IMR-90 (cell line): ENCODE measurements at regions not wholly inside any gene's neighbourhood (a gene's known extent, or its start where the extent isn't known, plus 50 kb on each side); places are given as distances from the start of the nearest gene placed in this dataset.

ENCODE experiments used
- ATAC-seq: fragments of 200-7000 bp; cut with Tn5 transposase; 2 replicates; pipeline ENCODE4 v1.9.1; 2020; ENCODE audit warnings: low read depth, mild to moderate bottlenecking, moderate library complexity
- BruUV-seq: library from RNA; stranded (reverse); fragments of 400-500 nt; replicated peaks from 2 replicates; lab custom pipeline; 2021; lab: Mats Ljungman, UMichigan
- CTCF ChIA-PET: fragments of 300-600 bp; formaldehyde crosslinking; extraction: SDS; loops from one replicate; lab custom pipeline; 2021; ENCODE audit warnings: antibody characterized with exemption; lab: Yijun Ruan, JAX
- POLR2A ChIA-PET: fragments of 300-600 bp; sonication (Branson Sonifier 250); formaldehyde crosslinking; loops from one replicate; lab custom pipeline; 2022; ENCODE audit warnings: antibody characterized with exemption; ENCODE audit not compliant: unreplicated experiment; lab: Charles Lee
- DNase-seq: peaks from one replicate; pipeline ENCODE4 v3.0.0; 2013
- H2AFZ ChIP-seq: replicated peaks from 2 replicates; pipeline ENCODE3; 2013; ENCODE audit warnings: low read length, mild to moderate bottlenecking; ENCODE audit not compliant: poor library complexity
- H2AK5ac ChIP-seq: 2 replicates; pipeline ENCODE4 v1.6.1; 2013; ENCODE audit warnings: low read depth, low read length, inconsistent platforms
- H2AK9ac ChIP-seq: replicated peaks from 2 replicates; pipeline ENCODE3; 2013; ENCODE audit warnings: mild to moderate bottlenecking, low read depth, low read length, moderate library complexity; ENCODE audit not compliant: poor library complexity
- H2BK120ac ChIP-seq: 2 replicates; pipeline ENCODE4 v1.6.1; 2013; ENCODE audit warnings: low read depth, low read length, inconsistent platforms
- H2BK15ac ChIP-seq: 3 replicates; pipeline ENCODE4 v1.6.1; 2013; ENCODE audit warnings: low read depth, low read length, inconsistent platforms
- H2BK20ac ChIP-seq: 2 replicates; pipeline ENCODE4 v1.6.1; 2013; ENCODE audit warnings: low read depth, mild to moderate bottlenecking, inconsistent platforms, low read length, moderate library complexity
- H2BK5ac ChIP-seq: 2 replicates; pipeline ENCODE4 v1.6.1; 2013; ENCODE audit warnings: mild to moderate bottlenecking, low read depth, low read length, inconsistent platforms; ENCODE audit not compliant: poor library complexity, severe bottlenecking
- H3K14ac ChIP-seq: replicated peaks from 2 replicates; pipeline ENCODE4 v1.6.1; 2013; ENCODE audit warnings: low read depth, low read length, inconsistent platforms
- H3K18ac ChIP-seq: 2 replicates; pipeline ENCODE4 v1.6.1; 2013; ENCODE audit warnings: low read depth, low read length, control low read depth
- H3K23ac ChIP-seq: 2 replicates; pipeline ENCODE4 v1.6.1; 2013; ENCODE audit warnings: low read depth, low read length, inconsistent platforms
- H3K27ac ChIP-seq: 2 replicates; pipeline ENCODE4 v1.5.1; 2013; ENCODE audit warnings: mild to moderate bottlenecking, control low read depth, low read length; ENCODE audit not compliant: insufficient read depth
- H3K27me3 ChIP-seq: 2 replicates; pipeline ENCODE4 v1.6.1; 2013; ENCODE audit warnings: low read length; ENCODE audit not compliant: control insufficient read depth, insufficient read depth
- H3K36me3 ChIP-seq: 2 replicates; pipeline ENCODE4 v1.6.1; 2013; ENCODE audit warnings: low read length, mixed read lengths; ENCODE audit not compliant: control insufficient read depth, insufficient read depth
- H3K4ac ChIP-seq: 2 replicates; pipeline ENCODE4 v1.6.1; 2013; ENCODE audit warnings: low read depth, low read length, inconsistent platforms
- H3K4me1 ChIP-seq: 2 replicates; pipeline ENCODE4 v1.6.1; 2013; ENCODE audit warnings: low read length, mixed read lengths; ENCODE audit not compliant: control insufficient read depth, insufficient read depth
- H3K4me2 ChIP-seq: 2 replicates; pipeline ENCODE4 v1.6.1; 2013; ENCODE audit warnings: low read depth, mild to moderate bottlenecking, control low read depth, low read length, moderate library complexity
- H3K4me3 ChIP-seq: 2 replicates; pipeline ENCODE4 v1.5.1; 2013; ENCODE audit warnings: low read depth, mild to moderate bottlenecking, control low read depth, low read length, moderate library complexity; ENCODE audit not compliant: insufficient read depth
- H3K56ac ChIP-seq: 2 replicates; pipeline ENCODE4 v1.6.1; 2013; ENCODE audit warnings: low read length, inconsistent platforms; ENCODE audit not compliant: insufficient read depth; ENCODE audit errors: extremely low read depth
- H3K79me1 ChIP-seq, 2 experiments: 2 replicates each; pipeline ENCODE4 v1.6.1; 2013; ENCODE audit warnings: low read length in 2 of 2, inconsistent platforms in 1 of 2, low read depth in 1 of 2
- H3K9ac ChIP-seq: 2 replicates; pipeline ENCODE4 v1.6.1; 2013; ENCODE audit warnings: low read depth, low read length, control low read depth
- H3K9me1 ChIP-seq: 2 replicates; pipeline ENCODE4 v1.6.1; 2013; ENCODE audit warnings: low read length, inconsistent platforms; ENCODE audit not compliant: insufficient read depth
- H3K9me3 ChIP-seq: 2 replicates; pipeline ENCODE4 v1.6.1; 2013; ENCODE audit warnings: low read length; ENCODE audit not compliant: control insufficient read depth, insufficient read depth
- H4K20me1 ChIP-seq: 2 replicates; pipeline ENCODE4 v1.6.1; 2013; ENCODE audit warnings: low read length, inconsistent platforms; ENCODE audit not compliant: insufficient read depth
- H4K5ac ChIP-seq: 2 replicates; pipeline ENCODE4 v1.6.1; 2013; ENCODE audit warnings: mild to moderate bottlenecking, low read depth, low read length, control low read depth
- H4K8ac ChIP-seq, 2 experiments: 2 replicates each; pipeline ENCODE4 v1.6.1; 2013; ENCODE audit warnings: low read depth in 2 of 2, low read length in 2 of 2, control low read depth in 1 of 2, inconsistent platforms in 1 of 2
- H4K91ac ChIP-seq: 2 replicates; pipeline ENCODE4 v1.6.1; 2013; ENCODE audit warnings: low read depth, low read length, inconsistent platforms; ENCODE audit not compliant: insufficient read depth
- CEBPB ChIP-seq: IDR thresholded peaks from 2 replicates; pipeline ENCODE4 v1.6.1; 2012; ENCODE audit warnings: low read depth, low read length, improper control_type of control experiment
- CTCF ChIP-seq: conservative IDR thresholded peaks from 2 replicates; pipeline ENCODE4 v1.5.1; 2012; ENCODE audit warnings: mild to moderate bottlenecking, low read depth, low read length, improper control_type of control experiment
- FOS ChIP-seq: fragments of 150-350 bp; IDR thresholded peaks from 2 replicates; pipeline ENCODE4 v1.6.1; 2016; ENCODE audit warnings: low read depth, low read length
- MAZ ChIP-seq: IDR thresholded peaks from 2 replicates; pipeline ENCODE4 v1.6.1; 2012; ENCODE audit warnings: low read depth, mild to moderate bottlenecking, low read length, improper control_type of control experiment, moderate library complexity, borderline replicate concordance
- MXI1 ChIP-seq: IDR thresholded peaks from 2 replicates; pipeline ENCODE4 v1.6.1; 2012; ENCODE audit warnings: low read depth, mild to moderate bottlenecking, low read length, moderate library complexity, borderline replicate concordance
- NFE2L2 ChIP-seq: fragments of 150-350 bp; IDR thresholded peaks from 2 replicates; pipeline ENCODE4 v1.6.1; 2016; ENCODE audit warnings: low read depth, mild to moderate bottlenecking, low read length
- RAD21 ChIP-seq: IDR thresholded peaks from 2 replicates; pipeline ENCODE4 v1.6.1; 2012; ENCODE audit warnings: low read length, improper control_type of control experiment
- RCOR1 ChIP-seq: IDR thresholded peaks from 2 replicates; pipeline ENCODE4 v1.6.1; 2012; ENCODE audit warnings: mild to moderate bottlenecking, low read length, improper control_type of control experiment; ENCODE audit not compliant: insufficient replicate concordance
- RFX5 ChIP-seq: IDR thresholded peaks from 2 replicates; pipeline ENCODE4 v1.8.0; 2012; ENCODE audit warnings: low read depth, mild to moderate bottlenecking, low read length, moderate library complexity
- SMC3 ChIP-seq: fragments of 150-350 bp; IDR thresholded peaks from 2 replicates; pipeline ENCODE4 v1.6.1; 2016; ENCODE audit warnings: low read depth, mild to moderate bottlenecking, antibody characterized with exemption, low read length, moderate library complexity
- WGBS, 2 experiments: methylation state at CpG; one replicate each; pipeline versions ENCODE4 v1.1.5 to v1.1.7; 2013; ENCODE audit warnings: missing lambda C conversion rate in 2 of 2; ENCODE audit not compliant: insufficient read length in 1 of 2; ENCODE audit errors: extremely low coverage in 2 of 2; 5-methylcytosine and 5-hydroxymethylcytosine counted together
- dilution Hi-C: fragments of 300-500 bp; cut with HindIII; formaldehyde crosslinking; loops from one replicate; pipeline ENCODE4 v1.14.3; 2018; ENCODE audit warnings: low sequenced_read_pairs; ENCODE audit not compliant: unreplicated experiment
- in situ Hi-C: fragments of 300-500 bp; cut with MboI; formaldehyde crosslinking; loops from 3 replicates; pipeline ENCODE4 v1.14.3; 2019; ENCODE audit warnings: low sequenced_read_pairs, inconsistent platforms, mixed read lengths
- intact Hi-C: fragments of 100-400 bp; cut with micrococcal nuclease; formaldehyde crosslinking; loops from 2 replicates; pipeline ENCODE4 v1.10.0; 2022
- TF ChIP-seq, protein P1 (sequence below): fragments of 150-350 bp; IDR thresholded peaks from 2 replicates; pipeline ENCODE4 v1.6.1; 2017; ENCODE audit warnings: mild to moderate bottlenecking, antibody characterized with exemption, low read length, low read depth
- TF ChIP-seq, protein P2 (sequence below): fragments of 150-350 bp; IDR thresholded peaks from 2 replicates; pipeline ENCODE4 v1.6.1; 2016; ENCODE audit warnings: low read depth, mild to moderate bottlenecking, low read length, moderate library complexity, borderline replicate concordance

DNA sequence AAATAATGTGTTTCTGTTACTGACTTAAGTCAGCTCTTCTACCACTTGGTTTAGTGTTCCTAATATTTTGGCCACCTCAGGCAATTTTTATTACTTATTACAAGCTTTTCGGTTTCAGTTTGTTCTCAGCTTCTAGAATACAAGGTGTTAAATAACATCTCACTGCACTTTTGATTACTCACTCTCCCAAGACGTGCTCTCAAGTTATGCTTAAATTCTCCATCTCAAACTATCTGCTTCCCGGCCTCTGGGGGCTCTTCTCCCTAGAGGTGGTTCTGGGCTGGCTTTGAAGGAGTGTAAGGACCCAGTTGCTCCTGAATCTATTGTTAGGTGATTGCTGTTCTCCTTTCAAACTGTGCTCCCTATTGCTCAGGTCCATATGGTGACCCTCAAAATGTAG is 193.9 kb upstream of the DDHD1 start:
- CTCF ChIA-PET = interaction anchor here (0.6 kb wide), 1 partner anchor 9 kb away, joined by 14 read pairs; no protein-coding TSS in a partner anchor
- 60% methylated on average over 1 of the region's 3 CpGs; no CpG with 5 or more reads in 1 of the 2 experiments for WGBS, 2 experiments
- dilution Hi-C loops = no loop called here

More for the DNA sequence above, 193.9 kb upstream of the DDHD1 start:
- no peak overlapping the region for H2BK5ac ChIP-seq
- H2AFZ ChIP-seq = no peak overlapping the region
- in situ Hi-C loops (no loop called here), intact Hi-C loops (no loop called here)
- no peaks in the 10 kb centered on the region for H4K20me1 ChIP-seq
- no peak overlapping the region for H3K56ac ChIP-seq
- H3K23ac ChIP-seq = no peak overlapping the region
- no TSS peak for BruUV-seq
- no peak overlapping the region for H4K91ac ChIP-seq
- H2AK9ac ChIP-seq = no peak overlapping the region
- no peak overlapping the region for H3K14ac ChIP-seq
- ATAC-seq (no peak), DNase-seq (no peak)
- H4K8ac ChIP-seq = no peak overlapping the region
- POLR2A ChIA-PET = no interaction called here
- H3K4ac ChIP-seq = no peak overlapping the region
- H3K36me3 ChIP-seq = no peaks in the 10 kb centered on the region
- H4K5ac ChIP-seq = no peak overlapping the region
- H2BK15ac ChIP-seq = no peak overlapping the region
- H3K27me3 ChIP-seq = no peaks in the 10 kb centered on the region
- no peaks in the 10 kb centered on the region for H3K9me3 ChIP-seq
- no peak overlapping the region for H3K4me3 ChIP-seq
- no peaks in the 10 kb centered on the region for H3K79me1 ChIP-seq
- H3K18ac ChIP-seq = no peak overlapping the region
- H3K9ac ChIP-seq = no peak overlapping the region
- no peak overlapping the region for H2BK120ac ChIP-seq
- no peak overlapping the region for H3K4me2 ChIP-seq
- no peak overlapping the region for H2AK5ac ChIP-seq
- H2BK20ac ChIP-seq = no peak overlapping the region
- no peaks in the 10 kb centered on the region for H3K4me1 ChIP-seq
- H3K27ac ChIP-seq = no peak overlapping the region
- no peaks in the 10 kb centered on the region for H3K9me1 ChIP-seq
- TF ChIP-seq RCOR1 (no peak), MAZ (no peak), RAD21 (no peak), FOS (no peak), NFE2L2 (no peak), SMC3 (no peak), CEBPB (no peak), RFX5 (no peak), CTCF (no peak), MXI1 (no peak)
- TF ChIP-seq, protein P1, sequence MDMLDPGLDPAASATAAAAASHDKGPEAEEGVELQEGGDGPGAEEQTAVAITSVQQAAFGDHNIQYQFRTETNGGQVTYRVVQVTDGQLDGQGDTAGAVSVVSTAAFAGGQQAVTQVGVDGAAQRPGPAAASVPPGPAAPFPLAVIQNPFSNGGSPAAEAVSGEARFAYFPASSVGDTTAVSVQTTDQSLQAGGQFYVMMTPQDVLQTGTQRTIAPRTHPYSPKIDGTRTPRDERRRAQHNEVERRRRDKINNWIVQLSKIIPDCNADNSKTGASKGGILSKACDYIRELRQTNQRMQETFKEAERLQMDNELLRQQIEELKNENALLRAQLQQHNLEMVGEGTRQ = no peak
- TF ChIP-seq, protein P2, sequence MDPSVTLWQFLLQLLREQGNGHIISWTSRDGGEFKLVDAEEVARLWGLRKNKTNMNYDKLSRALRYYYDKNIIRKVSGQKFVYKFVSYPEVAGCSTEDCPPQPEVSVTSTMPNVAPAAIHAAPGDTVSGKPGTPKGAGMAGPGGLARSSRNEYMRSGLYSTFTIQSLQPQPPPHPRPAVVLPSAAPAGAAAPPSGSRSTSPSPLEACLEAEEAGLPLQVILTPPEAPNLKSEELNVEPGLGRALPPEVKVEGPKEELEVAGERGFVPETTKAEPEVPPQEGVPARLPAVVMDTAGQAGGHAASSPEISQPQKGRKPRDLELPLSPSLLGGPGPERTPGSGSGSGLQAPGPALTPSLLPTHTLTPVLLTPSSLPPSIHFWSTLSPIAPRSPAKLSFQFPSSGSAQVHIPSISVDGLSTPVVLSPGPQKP = no peak
